Retinal pigment epithelial cell (primary cell): ENCODE measurements at regions not wholly inside any gene's neighbourhood (a gene's known extent, or its start where the extent isn't known, plus 50 kb on each side); places are given as distances from the start of the nearest gene placed in this dataset.

ENCODE experiments used
- DNase-seq: peaks from one replicate; pipeline ENCODE4 v3.0.0-alpha.2; 2010; ENCODE audit warnings: low read depth
- H3K4me3 ChIP-seq: 2 replicates; pipeline ENCODE4 v1.5.1; 2011; ENCODE audit warnings: mild to moderate bottlenecking, low read length, control low read depth, moderate library complexity
- CTCF ChIP-seq: conservative IDR thresholded peaks from 2 replicates; pipeline ENCODE4 v1.5.1; 2011; ENCODE audit warnings: low read depth, low read length, control low read depth, inconsistent platforms

GRCh38 chr1:109834951-109835350 lies 71.2 kb upstream of the EPS8L3 start:
- H3K4me3 ChIP-seq = no peak overlapping the region
- no peak for DNase-seq
- TF ChIP-seq CTCF = no peak

GRCh38 chr1:109832945-109833344 lies 69.2 kb upstream of the EPS8L3 start:
- no peak for DNase-seq
- no peak for TF ChIP-seq CTCF
- H3K4me3 ChIP-seq = no peak overlapping the region

- H3K4me3 ChIP-seq = no peak overlapping the region
- DNase-seq = no peak
- TF ChIP-seq CTCF = no peak
These were observed 65.2 kb upstream of the EPS8L3 start for GRCh38 chr1:109828756-109829505.

- TF ChIP-seq CTCF = no peak
- H3K4me3 ChIP-seq = no peak overlapping the region
- DNase-seq = no peak
These were observed 64.3 kb upstream of the EPS8L3 start for GRCh38 chr1:109827986-109828385.

DNA sequence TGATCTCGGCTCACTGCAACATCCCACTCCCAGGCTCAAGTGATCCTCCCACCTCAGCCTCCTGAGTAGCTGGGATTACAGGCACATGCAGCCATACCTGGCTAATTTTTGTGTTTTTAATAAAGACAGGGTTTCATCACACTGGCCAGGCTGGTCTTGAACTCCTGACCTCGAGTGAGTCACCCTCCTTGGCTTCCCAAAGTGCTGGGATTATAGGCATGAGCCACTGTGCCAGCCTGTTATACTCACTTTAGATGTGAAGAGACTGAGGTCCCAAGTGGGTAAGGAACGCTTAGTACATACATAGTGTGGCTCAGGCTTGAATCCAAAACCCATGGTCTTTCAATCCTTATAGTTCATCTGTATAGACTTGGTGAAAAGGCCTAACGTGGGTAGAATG lies 63.7 kb upstream of the EPS8L3 start:
- H3K4me3 ChIP-seq = no peak overlapping the region
- DNase-seq = no peak
- no peak for TF ChIP-seq CTCF

DNA sequence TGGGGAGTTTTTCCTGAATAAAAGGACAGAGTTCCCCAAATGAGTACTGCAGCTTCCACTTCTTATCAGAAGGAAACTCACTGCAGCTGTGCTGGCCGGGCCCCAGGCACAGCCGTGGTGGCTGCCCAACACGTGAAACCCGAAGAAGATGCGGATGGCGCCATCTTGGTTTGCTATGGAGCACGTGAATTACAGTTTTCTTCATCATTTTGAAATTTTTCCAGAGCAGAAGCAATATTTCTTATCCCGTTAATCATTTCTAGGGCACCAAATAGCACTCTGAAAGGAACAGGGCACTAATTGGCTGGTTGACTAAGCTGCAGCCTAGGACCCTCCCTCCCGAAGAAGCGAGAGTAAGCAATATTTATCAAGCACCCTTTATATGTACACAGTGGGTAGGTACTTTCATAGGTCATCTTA lies 63.2 kb upstream of the EPS8L3 start:
- DNase-seq = no peak
- TF ChIP-seq CTCF = no peak
- H3K4me3 ChIP-seq = no peak overlapping the region

- no peak for DNase-seq
- TF ChIP-seq CTCF = no peak
- no peak overlapping the region for H3K4me3 ChIP-seq
These were observed 62.7 kb upstream of the EPS8L3 start for GRCh38 chr1:109826446-109826845.
